ENCODE measurements at regions not wholly inside any gene's neighbourhood (a gene's known extent, or its start where the extent isn't known, plus 50 kb on each side); places are given as distances from the start of the nearest gene placed in this dataset.

DNA sequence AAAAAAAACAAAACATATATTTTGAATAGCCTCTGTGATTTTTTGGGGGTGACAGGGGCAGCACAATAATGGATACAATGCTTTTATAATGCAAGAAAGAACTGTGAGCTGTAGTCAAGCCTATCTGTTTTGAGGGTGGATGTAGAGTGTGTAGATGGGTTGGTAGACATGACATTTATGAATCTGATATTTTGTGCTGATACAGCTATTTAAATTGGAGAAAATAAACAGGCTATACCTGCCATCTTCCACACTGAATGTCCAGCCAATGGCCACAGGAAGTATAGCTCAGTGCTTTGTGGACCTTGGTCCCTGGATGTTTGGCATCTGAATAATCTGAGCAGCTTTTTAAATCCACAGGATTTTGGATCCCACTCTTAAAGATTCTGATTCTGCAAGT, 175.0 kb downstream of the NEDD1 start:
- DNase-seq (ENCODE audit: low read depth) = no peak
- no peak overlapping the region for H3K4me3 ChIP-seq (ENCODE audit: low read depth, low read length)
- TF ChIP-seq, protein P1, sequence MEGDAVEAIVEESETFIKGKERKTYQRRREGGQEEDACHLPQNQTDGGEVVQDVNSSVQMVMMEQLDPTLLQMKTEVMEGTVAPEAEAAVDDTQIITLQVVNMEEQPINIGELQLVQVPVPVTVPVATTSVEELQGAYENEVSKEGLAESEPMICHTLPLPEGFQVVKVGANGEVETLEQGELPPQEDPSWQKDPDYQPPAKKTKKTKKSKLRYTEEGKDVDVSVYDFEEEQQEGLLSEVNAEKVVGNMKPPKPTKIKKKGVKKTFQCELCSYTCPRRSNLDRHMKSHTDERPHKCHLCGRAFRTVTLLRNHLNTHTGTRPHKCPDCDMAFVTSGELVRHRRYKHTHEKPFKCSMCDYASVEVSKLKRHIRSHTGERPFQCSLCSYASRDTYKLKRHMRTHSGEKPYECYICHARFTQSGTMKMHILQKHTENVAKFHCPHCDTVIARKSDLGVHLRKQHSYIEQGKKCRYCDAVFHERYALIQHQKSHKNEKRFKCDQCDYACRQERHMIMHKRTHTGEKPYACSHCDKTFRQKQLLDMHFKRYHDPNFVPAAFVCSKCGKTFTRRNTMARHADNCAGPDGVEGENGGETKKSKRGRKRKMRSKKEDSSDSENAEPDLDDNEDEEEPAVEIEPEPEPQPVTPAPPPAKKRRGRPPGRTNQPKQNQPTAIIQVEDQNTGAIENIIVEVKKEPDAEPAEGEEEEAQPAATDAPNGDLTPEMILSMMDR (IDR thresholded peaks at IDR 0.05; ENCODE audit: low read depth, low read length, missing control alignments) = no peak

GRCh38 chr12:97093187-97093683, 186.2 kb downstream of the NEDD1 start:
- no peak for DNase-seq (ENCODE audit: low read depth)
- TF ChIP-seq, protein P1 (IDR thresholded peaks at IDR 0.05; ENCODE audit: low read depth, low read length, missing control alignments) = no peak
- no peak overlapping the region for H3K4me3 ChIP-seq (ENCODE audit: low read depth, low read length)

DNA sequence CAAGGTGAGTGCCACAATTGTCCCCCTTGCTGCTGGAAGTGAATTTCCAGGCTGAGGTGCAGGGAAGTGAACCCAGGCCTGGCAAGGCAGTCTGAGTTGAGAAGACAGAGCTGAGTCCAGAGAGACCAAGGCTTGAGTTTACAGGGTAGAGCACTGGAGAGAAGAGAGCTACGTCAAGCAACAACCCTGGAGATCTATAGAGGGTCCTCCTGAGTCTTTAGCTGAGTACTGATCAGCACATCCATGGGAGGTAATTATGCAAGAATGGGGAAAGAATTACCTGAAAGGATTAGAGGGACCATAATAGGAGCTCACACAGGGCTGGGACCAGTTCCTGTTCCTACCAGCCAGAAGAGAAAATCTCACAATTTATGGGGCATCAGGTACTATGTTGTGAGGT, 190.7 kb downstream of the NEDD1 start:
- no peak for DNase-seq (ENCODE audit: low read depth)
- TF ChIP-seq, protein P1 (IDR thresholded peaks at IDR 0.05; ENCODE audit: low read depth, low read length, missing control alignments) = no peak
- H3K4me3 ChIP-seq (ENCODE audit: low read depth, low read length) = no peak overlapping the region

DNA sequence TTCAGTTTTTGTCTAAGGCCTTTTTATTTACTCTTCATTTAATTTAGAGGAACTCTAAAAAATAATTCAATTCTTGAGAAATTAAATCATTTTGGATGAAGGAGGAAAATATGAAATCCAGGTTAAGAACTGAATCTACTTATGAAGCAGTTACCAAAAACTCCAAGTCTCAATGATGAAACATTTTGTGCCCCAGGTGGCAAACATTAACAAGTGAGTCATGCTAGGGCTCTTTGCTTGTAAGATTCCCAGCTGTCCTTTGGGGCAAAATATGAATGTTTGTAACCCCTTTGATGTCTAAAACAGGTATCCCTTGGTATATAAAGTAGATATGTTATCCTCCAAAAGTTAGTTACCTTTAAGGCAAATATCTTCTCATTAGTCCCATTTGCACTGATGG, 202.4 kb downstream of the NEDD1 start:
- no peak overlapping the region for H3K4me3 ChIP-seq (ENCODE audit: low read depth, low read length)
- TF ChIP-seq, protein P1 (IDR thresholded peaks at IDR 0.05; ENCODE audit: low read depth, low read length, missing control alignments) = no peak
- no peak for DNase-seq (ENCODE audit: low read depth)

DNA sequence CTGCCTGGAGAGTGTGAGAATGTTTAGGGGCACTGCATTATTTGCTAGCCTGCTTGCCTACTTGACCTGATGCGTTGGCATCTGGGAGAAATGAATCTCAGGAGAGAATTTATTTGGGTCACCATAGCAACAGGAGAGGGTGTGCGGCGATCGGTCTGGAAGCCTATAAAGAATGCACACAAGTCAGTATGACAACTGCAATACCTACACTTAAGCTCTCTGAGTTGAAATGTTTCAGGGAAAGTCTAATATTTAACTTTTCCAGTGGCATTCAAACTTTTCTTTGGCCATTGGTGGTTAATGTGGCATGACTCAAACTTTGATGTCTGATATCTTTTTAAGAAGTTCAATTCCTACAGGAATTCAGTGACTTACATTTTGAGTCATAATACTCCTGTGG, 205.1 kb downstream of the NEDD1 start:
- no peak overlapping the region for H3K4me3 ChIP-seq (ENCODE audit: low read depth, low read length)
- TF ChIP-seq, protein P1 (IDR thresholded peaks at IDR 0.05; ENCODE audit: low read depth, low read length, missing control alignments) = no peak
- no peak for DNase-seq (ENCODE audit: low read depth)

DNA sequence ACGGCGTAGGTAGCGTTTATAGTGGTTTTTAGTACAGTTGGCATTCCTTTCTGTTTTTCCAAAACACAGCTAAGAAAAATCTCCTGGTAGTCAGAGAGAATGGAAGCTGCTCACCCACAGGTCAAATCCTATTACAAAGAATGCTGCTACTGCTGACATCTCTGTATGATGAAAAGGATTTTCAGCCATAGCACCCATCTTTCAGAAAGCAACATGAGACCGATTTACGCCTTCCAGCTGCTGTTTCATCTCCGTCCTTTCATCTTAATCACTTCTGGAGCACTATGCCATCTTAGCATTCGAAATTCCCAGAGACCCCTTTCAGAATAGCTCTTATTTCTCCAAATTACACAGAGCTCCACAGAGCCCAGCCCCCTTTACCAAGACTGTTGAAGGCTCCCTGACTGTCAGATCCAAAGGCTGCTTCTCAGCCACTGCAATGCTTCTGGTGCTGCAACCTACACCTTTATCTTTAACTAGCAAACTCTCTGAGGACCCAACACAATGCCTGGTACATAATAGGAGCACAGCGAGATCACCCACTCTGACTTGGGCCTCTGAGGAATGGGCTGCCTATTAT, 211.8 kb downstream of the NEDD1 start:
- DNase-seq (ENCODE audit: low read depth) = no peak
- TF ChIP-seq, protein P1 (IDR thresholded peaks at IDR 0.05; ENCODE audit: low read depth, low read length, missing control alignments) = no peak
- no peak overlapping the region for H3K4me3 ChIP-seq (ENCODE audit: low read depth, low read length)

- H3K4me3 ChIP-seq (ENCODE audit: low read depth, low read length) = no peak overlapping the region
- TF ChIP-seq, protein P1 (IDR thresholded peaks at IDR 0.05; ENCODE audit: low read depth, low read length, missing control alignments) = no peak
Observed at GRCh38 chr12:97127061-97127460, 220.0 kb downstream of the NEDD1 start.

More at GRCh38 chr12:97127061-97127460, 220.0 kb downstream of the NEDD1 start:
- DNase-seq (ENCODE audit: low read depth) = no peak
